ENCODE measurements at regions not wholly inside any gene's neighbourhood (a gene's known extent, or its start where the extent isn't known, plus 50 kb on each side); places are given as distances from the start of the nearest gene placed in this dataset.

- H3K9ac ChIP-seq (ENCODE audit: low read depth, low read length): no peak overlapping the region
- H3K9me3 ChIP-seq (ENCODE audit: insufficient read depth, low read length, severe bottlenecking): no peaks in the 10 kb centered on the region
- no peak overlapping the region for H3K4me3 ChIP-seq (ENCODE audit: low read depth in 1 of 2, low read length in 2 of 2)
- no peaks in the 10 kb centered on the region for H3K27me3 ChIP-seq (ENCODE audit: insufficient read depth, low read length, poor library complexity)
- no peak overlapping the region for H3K4me2 ChIP-seq (ENCODE audit: insufficient read depth, low read length)
- ATAC-seq (ENCODE audit: insufficient read depth, low read depth) (no peak), DNase-seq (no peak)
- no peaks in the 10 kb centered on the region for H4K20me1 ChIP-seq (ENCODE audit: insufficient read depth, low read length)
- H3K4me1 ChIP-seq (ENCODE audit: insufficient read depth, low read length): no peaks in the 10 kb centered on the region
- H3K79me2 ChIP-seq (ENCODE audit: insufficient read depth, low read length): no peaks in the 10 kb centered on the region
- H3K36me3 ChIP-seq (ENCODE audit: insufficient read depth, low read length): no peaks in the 10 kb centered on the region
- TF ChIP-seq CTCF (IDR thresholded peaks at IDR 0.05; ENCODE audit: borderline replicate concordance, extremely low read depth, low read length, poor library complexity, severe bottlenecking): no peak
- TF ChIP-seq EZH2 (IDR thresholded peaks at IDR 0.05; ENCODE audit: borderline replicate concordance, low read depth, low read length, severe bottlenecking): no peak
- H2AFZ ChIP-seq (ENCODE audit: low read depth, low read length): no peak overlapping the region
- H3K27ac ChIP-seq (ENCODE audit: low read length): no peak overlapping the region
Observed at GRCh38 chr20:48066246-48066645, 281.0 kb upstream of the SULF2 start.

- no peaks in the 10 kb centered on the region for H3K36me3 ChIP-seq (ENCODE audit: insufficient read depth, low read length)
- TF ChIP-seq EZH2 (IDR thresholded peaks at IDR 0.05; ENCODE audit: borderline replicate concordance, low read depth, low read length, severe bottlenecking) (no peak), CTCF (IDR thresholded peaks at IDR 0.05; ENCODE audit: borderline replicate concordance, extremely low read depth, low read length, poor library complexity, severe bottlenecking) (no peak)
- H3K4me1 ChIP-seq (ENCODE audit: insufficient read depth, low read length): no peaks in the 10 kb centered on the region
- no peak overlapping the region for H3K27ac ChIP-seq (ENCODE audit: low read length)
- H3K27me3 ChIP-seq (ENCODE audit: insufficient read depth, low read length, poor library complexity): no peaks in the 10 kb centered on the region
- DNase-seq (no peak), ATAC-seq (ENCODE audit: insufficient read depth, low read depth) (no peak)
- H3K9ac ChIP-seq (ENCODE audit: low read depth, low read length): no peak overlapping the region
- H3K4me2 ChIP-seq (ENCODE audit: insufficient read depth, low read length): no peak overlapping the region
- no peaks in the 10 kb centered on the region for H4K20me1 ChIP-seq (ENCODE audit: insufficient read depth, low read length)
- no peaks in the 10 kb centered on the region for H3K79me2 ChIP-seq (ENCODE audit: insufficient read depth, low read length)
- H3K9me3 ChIP-seq (ENCODE audit: insufficient read depth, low read length, severe bottlenecking): no peaks in the 10 kb centered on the region
- no peak overlapping the region for H3K4me3 ChIP-seq (ENCODE audit: low read depth in 1 of 2, low read length in 2 of 2)
- H2AFZ ChIP-seq (ENCODE audit: low read depth, low read length): no peak overlapping the region
Observed at GRCh38 chr20:48065833-48066232, 280.6 kb upstream of the SULF2 start.

- no peak for DNase-seq
- TF ChIP-seq CTCF (IDR thresholded peaks at IDR 0.05; ENCODE audit: borderline replicate concordance, extremely low read depth, low read length, poor library complexity, severe bottlenecking) (no peak), EZH2 (IDR thresholded peaks at IDR 0.05; ENCODE audit: borderline replicate concordance, low read depth, low read length, severe bottlenecking) (no peak)
- no peaks in the 10 kb centered on the region for H4K20me1 ChIP-seq (ENCODE audit: insufficient read depth, low read length)
Observed at GRCh38 chr20:48064929-48065328, 279.6 kb upstream of the SULF2 start.

More at GRCh38 chr20:48064929-48065328, 279.6 kb upstream of the SULF2 start:
- no peaks in the 10 kb centered on the region for H3K4me1 ChIP-seq (ENCODE audit: insufficient read depth, low read length)
- no peak for ATAC-seq (ENCODE audit: insufficient read depth, low read depth)
- H3K27ac ChIP-seq (ENCODE audit: low read length): no peak overlapping the region
- H3K9me3 ChIP-seq (ENCODE audit: insufficient read depth, low read length, severe bottlenecking): no peaks in the 10 kb centered on the region
- no peaks in the 10 kb centered on the region for H3K27me3 ChIP-seq (ENCODE audit: insufficient read depth, low read length, poor library complexity)
- H3K4me3 ChIP-seq (ENCODE audit: low read depth in 1 of 2, low read length in 2 of 2): no peak overlapping the region
- no peaks in the 10 kb centered on the region for H3K79me2 ChIP-seq (ENCODE audit: insufficient read depth, low read length)
- H3K36me3 ChIP-seq (ENCODE audit: insufficient read depth, low read length): no peaks in the 10 kb centered on the region
- no peak overlapping the region for H2AFZ ChIP-seq (ENCODE audit: low read depth, low read length)
- H3K9ac ChIP-seq (ENCODE audit: low read depth, low read length): no peak overlapping the region
- no peak overlapping the region for H3K4me2 ChIP-seq (ENCODE audit: insufficient read depth, low read length)
